Spleen (tissue), 11 donors: ENCODE measurements at regions not wholly inside any gene's neighbourhood (a gene's known extent, or its start where the extent isn't known, plus 50 kb on each side); places are given as distances from the start of the nearest gene placed in this dataset.

Experiments used
- DNase-seq: peaks from one replicate; pipeline ENCODE4 v3.0.0-alpha.2; 2020
- H3K27ac ChIP-seq, 8 donors: fragments of 200-600 bp; sonication (generic) in 7 of 8; 1 replicate in 4 of 8; 2 replicates in 4 of 8; pipeline versions ENCODE4 v1.5.0 to v1.8.0; 2016 to 2021; ENCODE audit warnings: inconsistent platforms in 4 of 8, mild to moderate bottlenecking in 4 of 8, moderate library complexity in 1 of 8
- H3K27me3 ChIP-seq, 7 donors: fragments of 200-600 bp; sonication (generic) in 6 of 7; replicated peaks in 1 of 7; 1 replicate in 4 of 7; 2 replicates in 3 of 7; pipeline versions ENCODE4 v1.5.0 to v1.8.0; 2016 to 2021; ENCODE audit warnings: inconsistent platforms in 3 of 7, mild to moderate bottlenecking in 1 of 7
- H3K36me3 ChIP-seq, 6 donors: fragments of 200-600 bp; sonication (generic) in 5 of 6; 1 replicate in 4 of 6; 2 replicates in 2 of 6; pipeline versions ENCODE4 v1.5.0 to v1.8.0; 2016 to 2021; ENCODE audit warnings: inconsistent platforms in 2 of 6
- H3K4me1 ChIP-seq, 6 donors: fragments of 200-600 bp; sonication (generic) in 5 of 6; 1 replicate in 3 of 6; 2 replicates in 3 of 6; pipeline versions ENCODE4 v1.5.0 to v1.8.0; 2016 to 2021; ENCODE audit warnings: inconsistent platforms in 3 of 6
- H3K4me3 ChIP-seq, 8 donors: fragments of 200-600 bp; sonication (generic) in 7 of 8; 1 replicate in 4 of 8; 2 replicates in 4 of 8; pipeline versions ENCODE4 v1.5.0 to v1.8.0; 2016 to 2021; ENCODE audit warnings: inconsistent platforms in 4 of 8, mild to moderate bottlenecking in 4 of 8, moderate library complexity in 2 of 8
- H3K9me3 ChIP-seq, 8 donors: fragments of 200-600 bp; sonication (generic) in 7 of 8; 1 replicate in 4 of 8; 2 replicates in 4 of 8; pipeline versions ENCODE4 v1.5.0 to v1.8.0; 2016 to 2021; ENCODE audit warnings: inconsistent platforms in 4 of 8
- POLR2A ChIP-seq, 3 donors: fragments of 450-650 bp; IDR thresholded peaks; one replicate each; pipeline ENCODE4 v1.5.1; 2017; ENCODE audit warnings: antibody characterized with exemption in 3 of 3, mild to moderate bottlenecking in 1 of 3
- POLR2AphosphoS5 ChIP-seq, 3 donors: sonication (generic); formaldehyde crosslinking; IDR thresholded peaks; one replicate each; pipeline ENCODE4 v1.5.1; 2017; ENCODE audit warnings: antibody characterized with exemption in 3 of 3
- WGBS, 5 donors: extraction: QIAGEN DNeasy Blood & Tissue Kit in 3 of 5; methylation state at CpG; one replicate each; pipeline versions ENCODE4 v1.1.5 to v1.1.7; 2013 to 2018; 5-methylcytosine and 5-hydroxymethylcytosine counted together
- intact Hi-C: fragments of 100-400 bp; cut with DNase I; formaldehyde crosslinking; loops from one replicate; pipeline ENCODE4 v1.15.0; 2023; ENCODE audit warnings: low total_unique reads
- small RNA-seq, 4 donors: library from RNA; depleted of rRNA; stranded (forward); fragments of <200 nt; gene quantifications; one replicate each; pipeline ENCODE3, GENCODE V24; 2016
- TF ChIP-seq, protein P1 (sequence below), 11 experiments: fragments of 200-600 bp in 7 of 11; fragments of 450-650 bp in 4 of 11; sonication (generic) in 4 of 11; IDR thresholded peaks in 8 of 11; conservative IDR thresholded peaks in 3 of 11; 1 replicate in 7 of 11; 2 replicates in 4 of 11; pipeline versions ENCODE4 v1.4.0 to v1.8.0; 2016 to 2021; ENCODE audit warnings: antibody characterized with exemption in 11 of 11, inconsistent platforms in 4 of 11, mild to moderate bottlenecking in 1 of 11
- donor health status: healthy with polysubstance abuse.
- donor health status: DM: no; HTN: no; CAD: no; lungs with moderate emphysema.
- donor health status: DM: no; HTN: no; CAD: no.
- donor health status: Bipolar disorder and iron deficiency.
- donor health status: healthy.
- donor health status: DM: no; HTN: no; CAD: no.
- donor health status: DM: yes; HTN: yes; CAD: no.

DNA sequence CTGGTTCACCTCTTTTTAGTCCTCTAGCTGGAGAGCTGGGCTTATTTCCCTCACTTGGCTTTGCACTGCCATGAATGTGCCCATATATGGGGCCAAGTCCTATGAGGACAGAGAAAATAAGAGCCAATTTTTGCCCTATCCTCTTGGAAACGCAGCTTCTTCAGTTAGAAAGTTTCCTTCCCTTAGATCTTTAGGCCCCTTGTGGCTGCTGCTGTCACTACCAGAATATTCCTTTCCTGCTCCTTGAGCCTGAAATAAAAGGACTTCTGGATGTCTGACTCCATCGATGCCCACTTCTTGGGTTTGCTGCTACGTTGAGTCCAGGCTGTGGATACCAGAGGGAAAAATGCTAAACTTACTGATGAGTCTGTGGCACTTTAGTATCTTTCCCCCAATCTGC is 487.1 kb downstream of the GRIN2A start:
- no peak overlapping the region for H3K27ac ChIP-seq
- no peak for DNase-seq
- peaks cover 0 to 7% (median 0%) of the 10 kb centered on the region in 7 donors for H3K27me3 ChIP-seq
- 59 to 78% (median 71%) methylated on average over 3 of the region's 3 CpGs for WGBS, 5 donors
- H3K36me3 ChIP-seq = no peaks in the 10 kb centered on the region
- TF ChIP-seq POLR2AphosphoS5 (IDR thresholded peaks at IDR 0.05) = no peak
- no peak for TF ChIP-seq POLR2A (IDR thresholded peaks at IDR 0.05)
- TF ChIP-seq, protein P1, sequence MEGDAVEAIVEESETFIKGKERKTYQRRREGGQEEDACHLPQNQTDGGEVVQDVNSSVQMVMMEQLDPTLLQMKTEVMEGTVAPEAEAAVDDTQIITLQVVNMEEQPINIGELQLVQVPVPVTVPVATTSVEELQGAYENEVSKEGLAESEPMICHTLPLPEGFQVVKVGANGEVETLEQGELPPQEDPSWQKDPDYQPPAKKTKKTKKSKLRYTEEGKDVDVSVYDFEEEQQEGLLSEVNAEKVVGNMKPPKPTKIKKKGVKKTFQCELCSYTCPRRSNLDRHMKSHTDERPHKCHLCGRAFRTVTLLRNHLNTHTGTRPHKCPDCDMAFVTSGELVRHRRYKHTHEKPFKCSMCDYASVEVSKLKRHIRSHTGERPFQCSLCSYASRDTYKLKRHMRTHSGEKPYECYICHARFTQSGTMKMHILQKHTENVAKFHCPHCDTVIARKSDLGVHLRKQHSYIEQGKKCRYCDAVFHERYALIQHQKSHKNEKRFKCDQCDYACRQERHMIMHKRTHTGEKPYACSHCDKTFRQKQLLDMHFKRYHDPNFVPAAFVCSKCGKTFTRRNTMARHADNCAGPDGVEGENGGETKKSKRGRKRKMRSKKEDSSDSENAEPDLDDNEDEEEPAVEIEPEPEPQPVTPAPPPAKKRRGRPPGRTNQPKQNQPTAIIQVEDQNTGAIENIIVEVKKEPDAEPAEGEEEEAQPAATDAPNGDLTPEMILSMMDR (IDR thresholded peaks at IDR 0.05 in 8 of 11, conservative IDR thresholded peaks at IDR 0.05 in 3 of 11) = no peak
- intact Hi-C loops = no loop called here
- no peaks in the 10 kb centered on the region for H3K9me3 ChIP-seq
- no peaks in the 10 kb centered on the region for H3K4me1 ChIP-seq
- no peak overlapping the region for H3K4me3 ChIP-seq

Small RNA genes in the stretch of these regions (small RNA-seq; reads per million reads assigned to genes)
- gene RNA5SP403 (0 reads per million in 4 donors), gene RNA5SP404 (0 reads per million in 4 donors)
